Kidney glomerular epithelial cell (primary cell): ENCODE measurements at regions not wholly inside any gene's neighbourhood (a gene's known extent, or its start where the extent isn't known, plus 50 kb on each side); places are given as distances from the start of the nearest gene placed in this dataset.

Experiments
- DNase-seq: peaks from one replicate; lab custom pipeline; 2025; lab: John Stamatoyannopoulos, UW

DNA sequence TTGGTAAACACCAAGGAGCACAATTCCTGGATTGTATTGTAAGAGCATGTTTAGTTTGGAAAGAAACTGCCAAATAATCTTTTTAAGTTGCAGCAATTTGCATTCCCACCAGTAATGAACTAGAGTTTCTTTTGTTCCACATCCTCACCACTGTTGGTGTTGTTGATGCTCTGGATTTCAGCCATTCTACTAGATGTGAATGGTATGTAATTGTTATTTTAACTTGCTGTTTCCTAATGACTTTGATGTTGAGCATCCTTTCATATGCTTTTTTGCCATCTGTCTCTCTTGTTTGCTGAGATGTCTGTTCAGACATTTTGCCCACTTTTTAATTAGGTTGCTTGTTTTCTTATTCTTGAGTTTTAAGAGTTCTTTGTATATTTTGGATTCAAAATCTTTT is 1654.1 kb downstream of the GRIK2 start:
- DNase-seq, result no peak

GRCh38 chr6:103042336-103042735 is 1648.8 kb downstream of the GRIK2 start:
- no peak for DNase-seq

DNA sequence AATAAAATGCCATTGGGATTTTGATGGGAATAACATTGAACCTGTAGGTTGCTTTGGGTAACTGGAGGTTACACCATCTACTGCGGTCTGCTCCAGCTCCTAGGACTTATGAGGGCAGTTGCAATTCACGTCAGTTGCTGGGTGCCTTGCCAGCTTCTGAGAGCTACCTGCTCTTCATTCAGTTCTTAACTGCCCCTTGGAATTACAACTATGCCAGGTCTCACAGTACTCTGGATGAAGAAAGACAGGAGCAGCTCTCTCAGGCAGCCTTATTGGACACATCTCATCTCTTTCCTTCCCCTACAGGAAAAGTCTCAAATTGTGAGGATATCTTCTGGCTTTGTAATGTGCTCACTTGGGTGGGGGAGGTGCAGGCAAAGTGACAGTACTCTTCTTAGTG is 1643.3 kb downstream of the GRIK2 start:
- no peak for DNase-seq

DNA sequence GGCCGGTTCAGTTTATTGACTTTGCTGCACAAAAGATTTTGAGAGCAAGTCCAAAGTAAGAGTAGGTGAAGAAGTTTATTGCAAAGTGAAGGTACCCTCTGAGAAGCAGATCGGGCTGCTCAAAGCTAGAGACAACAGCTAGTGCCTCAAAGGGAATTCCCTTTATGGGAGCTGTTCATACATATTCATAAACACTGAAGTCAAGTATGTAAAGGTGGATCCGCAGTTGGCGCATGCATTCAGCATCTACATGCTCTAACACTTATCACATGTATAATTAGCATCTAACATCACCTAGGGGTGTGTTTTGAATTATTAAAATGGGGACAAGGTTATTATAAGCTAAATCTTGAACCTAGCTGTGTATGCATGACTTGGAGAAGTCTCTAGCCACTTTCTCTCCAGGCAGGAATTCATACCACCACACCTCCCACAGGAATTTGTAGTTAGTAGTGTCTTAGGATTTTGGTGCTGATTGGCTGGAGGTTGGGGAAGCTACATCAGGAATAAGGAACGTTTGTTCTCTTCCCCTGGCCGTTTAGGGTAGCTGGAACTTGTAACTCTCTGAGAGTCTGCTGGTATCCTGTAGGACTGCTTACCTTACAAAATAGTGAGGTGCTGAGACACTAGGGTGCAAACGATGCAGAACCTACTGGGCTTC is 1633.9 kb downstream of the GRIK2 start:
- DNase-seq, result no peak

DNA sequence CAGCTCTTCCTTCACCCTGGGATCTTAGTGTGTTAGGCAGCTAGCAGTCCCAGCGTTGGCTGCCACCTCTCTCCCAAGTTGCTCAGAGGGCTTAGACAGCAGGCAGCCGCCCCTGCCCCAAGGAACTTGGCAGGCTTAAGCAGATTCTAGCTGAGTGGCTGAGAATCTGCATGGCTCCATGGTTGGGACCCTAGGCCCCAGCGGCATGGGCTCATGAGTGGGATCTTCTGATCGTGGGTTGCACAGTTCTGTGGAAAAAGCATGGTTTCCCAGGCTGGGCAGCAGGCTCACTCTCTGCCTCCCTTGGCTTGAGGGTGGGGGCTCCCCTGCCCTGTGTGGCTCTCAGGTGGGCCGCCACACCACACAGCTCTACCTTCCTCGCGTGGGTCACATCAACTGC is 1624.9 kb downstream of the GRIK2 start:
- no peak for DNase-seq

- DNase-seq, result no peak
These were observed 1624.4 kb downstream of the GRIK2 start for GRCh38 chr6:103017878-103018277.

DNA sequence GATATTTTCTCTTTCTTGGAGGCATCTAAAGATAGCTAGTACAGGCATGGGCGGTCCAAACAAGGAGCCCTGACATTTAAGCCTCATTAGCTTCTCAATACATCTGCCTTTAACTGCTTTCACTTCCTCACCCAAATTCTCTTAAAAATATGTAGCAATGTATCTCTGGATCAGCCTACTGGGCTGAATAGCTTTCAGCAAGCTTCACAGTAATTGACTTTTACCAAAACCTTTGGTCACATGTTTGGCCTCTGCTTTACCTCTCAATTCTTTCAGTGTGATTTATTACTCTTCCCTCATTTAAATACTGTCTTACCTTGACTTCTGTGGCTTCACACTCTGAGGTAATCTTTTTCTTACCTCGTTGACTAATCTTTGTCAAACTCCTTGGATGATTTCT is 1618.1 kb downstream of the GRIK2 start:
- no peak for DNase-seq

GRCh38 chr6:103002282-103002681 is 1608.8 kb downstream of the GRIK2 start:
- DNase-seq, result no peak

GRCh38 chr6:103001724-103002123 is 1608.2 kb downstream of the GRIK2 start:
- DNase-seq, result no peak

GRCh38 chr6:103000688-103001087 is 1607.2 kb downstream of the GRIK2 start:
- DNase-seq, result no peak

DNA sequence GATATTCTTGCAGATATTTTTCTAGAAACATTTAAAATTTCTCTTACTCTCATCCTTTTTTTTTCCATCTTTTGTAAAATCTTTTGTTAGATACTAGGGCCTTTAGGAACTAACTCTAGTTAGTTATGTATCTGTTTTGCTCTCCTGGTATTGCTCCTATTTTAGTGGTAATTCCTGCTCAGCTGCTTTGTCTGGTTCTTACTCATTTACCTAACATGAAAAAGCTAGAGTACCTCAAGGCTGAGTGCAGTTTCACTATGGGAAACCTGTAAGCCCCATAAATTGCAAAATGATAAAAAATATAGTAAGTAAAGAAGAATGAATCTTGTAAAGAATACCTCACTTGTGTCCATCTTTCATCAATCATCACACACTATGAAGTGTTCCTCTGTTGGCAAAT is 1602.0 kb downstream of the GRIK2 start:
- no peak for DNase-seq

GRCh38 chr6:102994866-102995265 is 1601.4 kb downstream of the GRIK2 start:
- no peak for DNase-seq

DNA sequence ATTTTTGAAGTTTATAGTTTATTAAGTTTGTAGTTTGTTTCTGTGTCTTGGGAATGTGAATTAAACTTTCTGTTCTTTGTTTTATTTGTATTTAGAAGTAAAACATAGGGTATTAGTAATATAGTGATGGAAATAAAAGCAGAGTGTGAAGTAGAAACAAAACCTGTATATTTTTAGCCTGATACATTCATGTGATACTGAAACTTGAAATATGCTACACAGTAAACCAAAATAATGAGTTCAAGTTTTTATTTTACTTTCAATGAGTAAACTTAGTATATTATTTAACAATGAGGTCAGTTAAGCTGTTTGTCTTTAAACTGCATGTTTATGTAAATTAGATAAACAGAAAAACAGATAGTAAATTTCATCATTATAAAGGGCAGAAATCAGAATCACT is 1592.6 kb downstream of the GRIK2 start:
- DNase-seq, result no peak

DNA sequence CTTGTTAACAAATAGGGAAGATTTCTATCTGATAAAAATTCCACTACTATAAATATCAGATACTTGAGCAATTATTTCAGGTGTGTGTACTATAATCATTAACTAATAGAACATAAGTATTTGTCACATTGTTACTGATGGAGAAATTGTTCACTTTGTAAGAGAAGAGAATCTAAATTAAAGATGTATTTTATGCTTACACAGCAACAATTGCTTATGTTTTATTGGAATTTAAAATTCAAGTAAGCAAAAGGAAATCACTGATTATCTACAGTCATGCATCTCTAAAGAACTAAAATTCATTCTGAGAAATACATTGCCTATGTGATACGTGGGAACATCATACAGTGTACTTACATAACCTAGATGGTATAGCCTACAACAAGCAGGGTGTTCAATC is 1590.8 kb downstream of the GRIK2 start:
- DNase-seq, result no peak

- DNase-seq, result no peak
These were observed 1588.0 kb downstream of the GRIK2 start for GRCh38 chr6:102981490-102982015.

GRCh38 chr6:102980951-102981350 is 1587.4 kb downstream of the GRIK2 start:
- DNase-seq, result no peak

- no peak for DNase-seq
These were observed 1568.4 kb downstream of the GRIK2 start for GRCh38 chr6:102961902-102962301.

- DNase-seq, result no peak
These were observed 1557.5 kb downstream of the GRIK2 start for GRCh38 chr6:102950967-102951366.

GRCh38 chr6:102944475-102944874 is 1551.0 kb downstream of the GRIK2 start:
- no peak for DNase-seq

- no peak for DNase-seq
These were observed 1548.7 kb downstream of the GRIK2 start for GRCh38 chr6:102942206-102942605.

GRCh38 chr6:102936959-102937358 is 1543.5 kb downstream of the GRIK2 start:
- no peak for DNase-seq

GRCh38 chr6:102928109-102928508 is 1534.6 kb downstream of the GRIK2 start:
- no peak for DNase-seq

- DNase-seq, result no peak
These were observed 1524.7 kb downstream of the GRIK2 start for GRCh38 chr6:102918161-102918560.

GRCh38 chr6:102911571-102911970 is 1518.1 kb downstream of the GRIK2 start:
- DNase-seq, result no peak
